GM12878 (cell line): ENCODE measurements at regions not wholly inside any gene's neighbourhood (a gene's known extent, or its start where the extent isn't known, plus 50 kb on each side); places are given as distances from the start of the nearest gene placed in this dataset.

ENCODE experiments used
- ATAC-seq: fragments of 200-7000 bp; cut with Tn5 transposase; 3 replicates; pipeline ENCODE4 v1.9.1; 2020; ENCODE audit warnings: mild to moderate bottlenecking, moderate library complexity
- BruUV-seq: library from RNA; stranded (reverse); fragments of 400-500 nt; replicated peaks from 2 replicates; lab custom pipeline; 2021; lab: Mats Ljungman, UMichigan
- CTCF ChIA-PET: fragments of 300-600 bp; sonication (Branson Sonifier 250); formaldehyde crosslinking; extraction: SDS; loops from one replicate; lab custom pipeline; 2021; ENCODE audit warnings: inconsistent platforms; lab: Yijun Ruan, JAX
- POLR2A ChIA-PET: fragments of 350-600 bp; formaldehyde crosslinking; extraction: SDS; loops from one replicate; lab custom pipeline; 2021; ENCODE audit warnings: inconsistent platforms; lab: Charles Lee
- RAD21 ChIA-PET: fragments of 300-600 bp; sonication (Branson Sonifier 250); formaldehyde crosslinking; loops from one replicate; lab custom pipeline; 2023; ENCODE audit warnings: antibody characterized with exemption; ENCODE audit not compliant: unreplicated experiment; lab: Charles Lee
- SMC1A ChIA-PET: fragments of 300-600 bp; sonication (Branson Sonifier 250); formaldehyde crosslinking; loops from one replicate; lab custom pipeline; 2023; ENCODE audit not compliant: unreplicated experiment, uncharacterized antibody; lab: Charles Lee
- DNase-seq: peaks from one replicate; pipeline ENCODE4 v3.0.0-alpha.2; 2011; ENCODE audit warnings: low read depth, low spot score
- FAIRE-seq: peaks from 3 replicates; lab custom pipeline; 2011; peaks lifted over from hg19 to GRCh38; lab: Jason Lieb, UNC
- H2AFZ ChIP-seq: 2 replicates; pipeline ENCODE4 v1.6.0; 2011; ENCODE audit warnings: low read depth, low read length, control low read depth; ENCODE audit not compliant: control insufficient read depth
- H3K27ac ChIP-seq: 2 replicates; pipeline ENCODE4 v1.5.1; 2011; ENCODE audit warnings: control low read depth; ENCODE audit not compliant: control insufficient read depth, insufficient read depth
- H3K27me3 ChIP-seq, 2 experiments: replicated peaks in 1 of 2; 2 replicates each; pipeline versions ENCODE4 v1.6.0 to v1.6.1; 2011; ENCODE audit warnings: low read length in 1 of 2; ENCODE audit not compliant: control insufficient read depth in 2 of 2, insufficient read depth in 2 of 2
- H3K36me3 ChIP-seq, 2 experiments: 2 replicates each; pipeline ENCODE4 v1.5.1; 2011; ENCODE audit warnings: low read length in 1 of 2; ENCODE audit not compliant: control insufficient read depth in 2 of 2, insufficient read depth in 2 of 2
- H3K4me1 ChIP-seq: 2 replicates; pipeline ENCODE4 v1.6.1; 2011; ENCODE audit warnings: mild to moderate bottlenecking, low read length, moderate library complexity, mixed read lengths; ENCODE audit not compliant: control insufficient read depth, insufficient read depth
- H3K4me2 ChIP-seq: 2 replicates; pipeline ENCODE4 v1.6.0; 2011; ENCODE audit warnings: control low read depth; ENCODE audit not compliant: control insufficient read depth, insufficient read depth
- H3K4me3 ChIP-seq: fragments of 200-600 bp; sonication (generic); 2 replicates; pipeline ENCODE4 v1.5.1; 2016
- H3K79me2 ChIP-seq: 2 replicates; pipeline ENCODE4 v1.6.0; 2011; ENCODE audit warnings: low read length; ENCODE audit not compliant: control insufficient read depth, insufficient read depth
- H3K9ac ChIP-seq: 2 replicates; pipeline ENCODE4 v1.8.0; 2011; ENCODE audit warnings: low read length, control low read depth, mixed read lengths; ENCODE audit not compliant: control insufficient read depth, insufficient read depth
- H3K9me3 ChIP-seq: replicated peaks from 3 replicates; pipeline ENCODE4 v1.5.1; 2011; ENCODE audit warnings: mild to moderate bottlenecking, low read length; ENCODE audit not compliant: control insufficient read depth, insufficient read depth
- H4K20me1 ChIP-seq: 2 replicates; pipeline ENCODE4 v1.6.0; 2011; ENCODE audit not compliant: control insufficient read depth, insufficient read depth
- BCL3 ChIP-seq: IDR thresholded peaks from 2 replicates; pipeline ENCODE4 v1.6.1; 2011; ENCODE audit warnings: borderline replicate concordance, low read depth, mild to moderate bottlenecking, moderate library complexity, low read length; ENCODE audit not compliant: insufficient read depth, poor library complexity, severe bottlenecking
- EP300 ChIP-seq, 2 experiments: fragments of 150-350 bp in 1 of 2; IDR thresholded peaks; 2 replicates each; pipeline ENCODE4 v1.6.1; 2011 to 2012; ENCODE audit warnings: low read depth in 2 of 2, low read length in 2 of 2, borderline replicate concordance in 1 of 2, improper control_type of control experiment in 1 of 2, inconsistent platforms in 1 of 2; ENCODE audit not compliant: control insufficient read depth in 1 of 2
- HDAC2 ChIP-seq: fragments of 200-600 bp; sonication (generic); IDR thresholded peaks from 2 replicates; pipeline ENCODE4 v1.6.1; 2017
- JUND ChIP-seq: IDR thresholded peaks from 2 replicates; pipeline ENCODE4 v1.6.1; 2012; ENCODE audit warnings: low read depth, mild to moderate bottlenecking, low read length, improper control_type of control experiment, moderate library complexity
- KLF5 ChIP-seq: fragments of 450-650 bp; IDR thresholded peaks from 2 replicates; pipeline ENCODE4 v1.6.1; 2014; ENCODE audit warnings: mild to moderate bottlenecking; ENCODE audit not compliant: partially characterized antibody
- MTA3 ChIP-seq: IDR thresholded peaks from 2 replicates; pipeline ENCODE4 v1.6.1; 2012; ENCODE audit warnings: low read length, inconsistent platforms, borderline replicate concordance
- MXI1 ChIP-seq: fragments of 150-350 bp; IDR thresholded peaks from 2 replicates; pipeline ENCODE4 v1.6.1; 2011; ENCODE audit warnings: low read depth, mild to moderate bottlenecking, inconsistent platforms, low read length, improper control_type of control experiment
- NFXL1 ChIP-seq: fragments of 450-650 bp; IDR thresholded peaks from 2 replicates; pipeline ENCODE4 v1.6.1; 2017; ENCODE audit warnings: antibody characterized with exemption, mild to moderate bottlenecking, borderline replicate concordance
- PAX5 ChIP-seq: IDR thresholded peaks from 2 replicates; pipeline ENCODE4 v1.6.1; 2011; ENCODE audit warnings: low read depth, low read length, borderline replicate concordance
- PAX8 ChIP-seq: fragments of 450-650 bp; IDR thresholded peaks from 2 replicates; pipeline ENCODE4 v1.6.1; 2017; ENCODE audit warnings: mild to moderate bottlenecking, moderate library complexity
- REST ChIP-seq: IDR thresholded peaks from 2 replicates; pipeline ENCODE4 v1.6.1; 2012; ENCODE audit warnings: mild to moderate bottlenecking, low read depth, low read length
- SUPT20H ChIP-seq: IDR thresholded peaks from 2 replicates; pipeline ENCODE4 v1.6.1; 2011; ENCODE audit warnings: low read depth, mild to moderate bottlenecking, low read length, moderate library complexity, borderline replicate concordance; ENCODE audit not compliant: control insufficient read depth
- WGBS: methylation state at CpG from one replicate; pipeline ENCODE4 v1.1.6; 2016; ENCODE audit warnings: low lambda C conversion rate; ENCODE audit not compliant: insufficient replicate concordance, insufficient coverage; ENCODE audit errors: missing lambda C conversion rate; 5-methylcytosine and 5-hydroxymethylcytosine counted together
- in situ Hi-C: fragments of 300-500 bp; cut with MboI; formaldehyde crosslinking; loops from 9 replicates; pipeline ENCODE4 v1.14.3; 2018; ENCODE audit warnings: mixed read lengths
- intact Hi-C: fragments of 100-400 bp; cut with micrococcal nuclease; formaldehyde crosslinking; loops from one replicate; pipeline ENCODE4 v1.14.2; 2022; ENCODE audit not compliant: unreplicated experiment
- TF ChIP-seq, protein P1 (sequence below): IDR thresholded peaks from 2 replicates; pipeline ENCODE4 v1.6.1; 2011; ENCODE audit warnings: low read depth, mild to moderate bottlenecking, low read length, moderate library complexity, borderline replicate concordance; ENCODE audit errors: extremely low read depth
- TF ChIP-seq, protein P2 (sequence below): IDR thresholded peaks from 2 replicates; pipeline ENCODE4 v1.6.1; 2012; ENCODE audit warnings: low read depth, low read length, improper control_type of control experiment

- RAD21 ChIA-PET: no interaction called here
- ATAC-seq (no peak), DNase-seq (no peak), FAIRE-seq (no peak)
- BruUV-seq: no TSS peak
- no peak overlapping the region for H3K4me2 ChIP-seq
- H3K9me3 ChIP-seq: no peaks in the 10 kb centered on the region
- no peak overlapping the region for H2AFZ ChIP-seq
- H3K9ac ChIP-seq: no peak overlapping the region
- POLR2A ChIA-PET: no interaction called here
- H4K20me1 ChIP-seq: no peaks in the 10 kb centered on the region
- no peak overlapping the region for H3K4me3 ChIP-seq
- in situ Hi-C loops: no loop called here
- TF ChIP-seq MTA3: no peak
- no peak for TF ChIP-seq MXI1
- TF ChIP-seq JUND: no peak
- TF ChIP-seq HDAC2: no peak
- TF ChIP-seq REST: no peak
- TF ChIP-seq EP300 (IDR thresholded peaks at IDR 0.05; ENCODE audit: borderline replicate concordance in 1 of 2, control insufficient read depth in 1 of 2, low read depth in 2 of 2, low read length in 2 of 2): no peak
- no peak for TF ChIP-seq BCL3
- TF ChIP-seq, protein P1, sequence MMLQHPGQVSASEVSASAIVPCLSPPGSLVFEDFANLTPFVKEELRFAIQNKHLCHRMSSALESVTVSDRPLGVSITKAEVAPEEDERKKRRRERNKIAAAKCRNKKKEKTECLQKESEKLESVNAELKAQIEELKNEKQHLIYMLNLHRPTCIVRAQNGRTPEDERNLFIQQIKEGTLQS: no peak
- no peak for TF ChIP-seq PAX5
- TF ChIP-seq PAX8: no peak
- no peak for TF ChIP-seq KLF5
- TF ChIP-seq SUPT20H: no peak
- TF ChIP-seq, protein P2, sequence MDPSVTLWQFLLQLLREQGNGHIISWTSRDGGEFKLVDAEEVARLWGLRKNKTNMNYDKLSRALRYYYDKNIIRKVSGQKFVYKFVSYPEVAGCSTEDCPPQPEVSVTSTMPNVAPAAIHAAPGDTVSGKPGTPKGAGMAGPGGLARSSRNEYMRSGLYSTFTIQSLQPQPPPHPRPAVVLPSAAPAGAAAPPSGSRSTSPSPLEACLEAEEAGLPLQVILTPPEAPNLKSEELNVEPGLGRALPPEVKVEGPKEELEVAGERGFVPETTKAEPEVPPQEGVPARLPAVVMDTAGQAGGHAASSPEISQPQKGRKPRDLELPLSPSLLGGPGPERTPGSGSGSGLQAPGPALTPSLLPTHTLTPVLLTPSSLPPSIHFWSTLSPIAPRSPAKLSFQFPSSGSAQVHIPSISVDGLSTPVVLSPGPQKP: no peak
- TF ChIP-seq NFXL1: no peak
- TF ChIP-seq, all 136 proteins: peak for 0
- H3K79me2 ChIP-seq: no peaks in the 10 kb centered on the region
- SMC1A ChIA-PET: no interaction called here
- no peaks in the 10 kb centered on the region for H3K36me3 ChIP-seq
- intact Hi-C loops: no loop called here
- 47% methylated on average over 10 of the region's 10 CpGs for WGBS
- H3K27me3 ChIP-seq: no peaks in the 10 kb centered on the region; a peak in 1 of 4 replicates
- H3K4me1 ChIP-seq: no peaks in the 10 kb centered on the region
- no peak overlapping the region for H3K27ac ChIP-seq
- CTCF ChIA-PET: no interaction called here
Measured at GRCh38 chr11:134944986-134945385, 532.9 kb upstream of the B3GAT1 start.
